Glutamatergic neuron (in vitro differentiated cells): ENCODE measurements at regions not wholly inside any gene's neighbourhood (a gene's known extent, or its start where the extent isn't known, plus 50 kb on each side); places are given as distances from the start of the nearest gene placed in this dataset.
"Not testable (repeated sequence)": the region's sequence is repeated elsewhere in the genome, so short reads cannot be mapped to it uniquely, and the experiment has no call there.

Experiments
- DNase-seq: peaks from one replicate; pipeline ENCODE4 v3.0.0; 2022
- H3K27ac Mint-ChIP-seq: one replicate; pipeline ENCODE4 v1.8.0; 2020; ENCODE audit warnings: mild to moderate bottlenecking, mixed read lengths, inconsistent platforms; ENCODE audit not compliant: unreplicated experiment
- H3K27me3 Mint-ChIP-seq: one replicate; pipeline ENCODE4 v1.8.0; 2020; ENCODE audit warnings: mild to moderate bottlenecking, moderate library complexity, mixed read lengths, inconsistent platforms; ENCODE audit not compliant: unreplicated experiment
- H3K36me3 Mint-ChIP-seq: one replicate; pipeline ENCODE4 v1.8.0; 2020; ENCODE audit warnings: mild to moderate bottlenecking, mixed read lengths, inconsistent platforms; ENCODE audit not compliant: unreplicated experiment
- H3K4me1 Mint-ChIP-seq: one replicate; pipeline ENCODE4 v1.8.0; 2020; ENCODE audit warnings: mild to moderate bottlenecking, low read depth, mixed read lengths, inconsistent platforms; ENCODE audit not compliant: unreplicated experiment
- H3K4me3 Mint-ChIP-seq: one replicate; pipeline ENCODE4 v1.8.0; 2020; ENCODE audit warnings: mild to moderate bottlenecking, mixed read lengths, inconsistent platforms; ENCODE audit not compliant: unreplicated experiment
- H3K9me3 Mint-ChIP-seq: one replicate; pipeline ENCODE4 v1.8.0; 2020; ENCODE audit warnings: mild to moderate bottlenecking, moderate library complexity, mixed read lengths, inconsistent platforms; ENCODE audit not compliant: unreplicated experiment
- TF ChIP-seq, protein P1 (sequence below): fragments of 200-600 bp; sonication (generic); IDR thresholded peaks from one replicate; pipeline ENCODE4 v1.5.0; 2021; ENCODE audit not compliant: partially characterized antibody, unreplicated experiment

DNA sequence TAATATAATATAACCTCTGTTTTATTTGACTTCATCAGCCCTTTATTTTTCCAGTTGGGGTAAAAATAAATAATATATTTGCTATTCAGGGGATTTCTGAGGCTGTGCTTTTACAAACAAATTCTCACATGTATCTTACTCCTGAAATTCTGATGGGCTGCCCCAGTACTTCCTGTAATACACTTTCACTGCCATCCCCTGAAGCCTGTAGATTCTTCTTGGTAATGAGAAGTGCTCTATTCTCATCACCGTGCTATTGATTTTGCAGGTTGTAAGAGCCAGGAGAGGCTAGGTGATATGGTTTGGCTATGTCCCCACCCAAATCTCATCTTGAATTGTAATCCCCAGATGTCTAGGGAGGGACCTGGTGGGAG lies 91.9 kb upstream of the CEP78 start:
- no peaks in the 10 kb centered on the region for H3K36me3 Mint-ChIP-seq
- H3K27ac Mint-ChIP-seq, result no peak overlapping the region
- TF ChIP-seq, protein P1, sequence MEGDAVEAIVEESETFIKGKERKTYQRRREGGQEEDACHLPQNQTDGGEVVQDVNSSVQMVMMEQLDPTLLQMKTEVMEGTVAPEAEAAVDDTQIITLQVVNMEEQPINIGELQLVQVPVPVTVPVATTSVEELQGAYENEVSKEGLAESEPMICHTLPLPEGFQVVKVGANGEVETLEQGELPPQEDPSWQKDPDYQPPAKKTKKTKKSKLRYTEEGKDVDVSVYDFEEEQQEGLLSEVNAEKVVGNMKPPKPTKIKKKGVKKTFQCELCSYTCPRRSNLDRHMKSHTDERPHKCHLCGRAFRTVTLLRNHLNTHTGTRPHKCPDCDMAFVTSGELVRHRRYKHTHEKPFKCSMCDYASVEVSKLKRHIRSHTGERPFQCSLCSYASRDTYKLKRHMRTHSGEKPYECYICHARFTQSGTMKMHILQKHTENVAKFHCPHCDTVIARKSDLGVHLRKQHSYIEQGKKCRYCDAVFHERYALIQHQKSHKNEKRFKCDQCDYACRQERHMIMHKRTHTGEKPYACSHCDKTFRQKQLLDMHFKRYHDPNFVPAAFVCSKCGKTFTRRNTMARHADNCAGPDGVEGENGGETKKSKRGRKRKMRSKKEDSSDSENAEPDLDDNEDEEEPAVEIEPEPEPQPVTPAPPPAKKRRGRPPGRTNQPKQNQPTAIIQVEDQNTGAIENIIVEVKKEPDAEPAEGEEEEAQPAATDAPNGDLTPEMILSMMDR, result no peak

DNA sequence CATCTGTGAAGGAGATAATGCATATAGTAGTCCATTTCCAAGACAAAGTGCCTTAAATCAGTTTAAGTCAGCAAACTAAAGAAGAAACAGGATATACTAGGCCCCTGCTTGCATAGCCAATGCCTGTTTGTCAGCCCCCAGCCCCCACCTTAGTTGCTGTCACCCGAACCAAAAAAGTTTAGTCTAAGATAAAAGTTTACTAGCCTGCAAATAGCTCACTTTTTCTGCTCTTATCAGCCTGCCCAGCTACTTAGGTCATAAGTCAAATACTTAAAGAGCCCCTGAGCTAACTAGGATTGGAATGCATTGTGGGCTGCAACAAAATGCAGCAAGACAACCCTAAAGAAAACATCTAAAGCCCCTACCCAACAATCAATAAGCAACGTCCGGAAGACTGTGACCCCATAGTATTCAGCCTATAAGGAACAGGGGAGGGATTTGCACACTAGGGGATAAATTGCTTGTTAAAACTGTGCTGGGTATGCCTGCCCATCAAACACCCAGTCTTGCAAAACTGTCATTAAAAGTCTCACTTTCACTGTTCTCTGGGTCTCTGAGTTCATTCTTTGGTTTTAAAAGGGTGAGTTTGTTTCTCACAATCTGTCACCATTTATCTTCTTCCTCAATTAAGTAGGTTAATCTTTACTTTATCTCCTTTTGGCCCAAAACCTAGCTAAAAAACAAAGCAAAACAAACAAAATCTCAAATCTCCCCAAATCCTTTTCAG lies 92.4 kb upstream of the CEP78 start:
- H3K27ac Mint-ChIP-seq, result no peak overlapping the region
- H3K4me1 Mint-ChIP-seq, result no peaks in the 10 kb centered on the region
- no peak for DNase-seq
- no peaks in the 10 kb centered on the region for H3K27me3 Mint-ChIP-seq
- no peaks in the 10 kb centered on the region for H3K36me3 Mint-ChIP-seq
- TF ChIP-seq, protein P1, result no peak
- H3K4me3 Mint-ChIP-seq, result no peak overlapping the region
- H3K9me3 Mint-ChIP-seq, result no peaks in the 10 kb centered on the region

More for the DNA sequence above, 91.9 kb upstream of the CEP78 start:
- Mint-ChIP-seq H3K9me3 (no peaks in the 10 kb centered on the region), H3K4me3 (no peak overlapping the region), H3K27me3 (no peaks in the 10 kb centered on the region), H3K4me1 (no peaks in the 10 kb centered on the region)
- DNase-seq, result no peak

DNA sequence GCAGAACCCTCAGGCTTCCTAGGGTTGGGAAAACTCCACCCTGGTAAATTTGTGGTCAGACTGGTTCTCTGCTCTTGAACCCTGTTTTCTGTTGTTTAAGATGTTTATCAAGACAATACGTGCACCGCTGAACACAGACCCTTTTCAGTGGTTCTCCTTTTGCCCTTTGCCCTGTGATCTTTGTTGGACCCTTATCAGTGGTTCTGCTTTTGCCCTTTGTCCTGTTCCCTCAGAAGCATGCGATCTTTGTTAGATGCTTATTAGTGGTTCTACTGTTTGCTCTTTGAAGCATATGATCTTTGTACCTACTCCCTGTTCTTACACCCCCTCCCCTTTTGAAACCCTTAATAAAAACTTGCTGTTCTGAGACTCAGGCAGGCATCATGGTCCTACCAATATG lies 93.6 kb upstream of the CEP78 start:
- H3K4me1 Mint-ChIP-seq, H3K27ac Mint-ChIP-seq, H3K36me3 Mint-ChIP-seq, DNase-seq, H3K4me3 Mint-ChIP-seq, H3K27me3 Mint-ChIP-seq, H3K9me3 Mint-ChIP-seq: not testable (repeated sequence)

DNA sequence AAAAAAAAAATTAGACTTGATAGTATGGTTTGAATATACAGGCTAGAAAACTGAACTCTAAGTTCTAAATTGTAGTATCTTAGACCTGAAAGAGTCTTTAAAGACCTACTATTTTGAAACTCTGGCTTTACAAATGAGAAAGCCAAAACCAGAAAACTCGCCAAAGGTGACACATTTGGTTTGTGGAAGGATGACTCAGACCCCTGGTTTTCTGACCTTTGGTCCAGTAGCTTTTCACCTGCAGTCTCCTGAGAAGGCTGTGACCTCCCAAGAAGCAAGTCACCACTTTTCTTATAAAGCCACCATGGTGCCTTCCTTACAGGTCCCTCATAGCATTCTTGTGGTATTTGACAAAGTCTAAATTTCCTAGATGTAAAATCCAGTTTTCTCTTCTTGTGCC lies 102.1 kb upstream of the CEP78 start:
- DNase-seq, result no peak
- Mint-ChIP-seq H3K36me3 (peaks cover 4% of the 10 kb centered on the region), H3K27me3 (no peaks in the 10 kb centered on the region), H3K9me3 (no peaks in the 10 kb centered on the region), H3K4me1 (no peaks in the 10 kb centered on the region), H3K4me3 (no peak overlapping the region), H3K27ac (no peak overlapping the region)
- TF ChIP-seq, protein P1, result no peak

DNA sequence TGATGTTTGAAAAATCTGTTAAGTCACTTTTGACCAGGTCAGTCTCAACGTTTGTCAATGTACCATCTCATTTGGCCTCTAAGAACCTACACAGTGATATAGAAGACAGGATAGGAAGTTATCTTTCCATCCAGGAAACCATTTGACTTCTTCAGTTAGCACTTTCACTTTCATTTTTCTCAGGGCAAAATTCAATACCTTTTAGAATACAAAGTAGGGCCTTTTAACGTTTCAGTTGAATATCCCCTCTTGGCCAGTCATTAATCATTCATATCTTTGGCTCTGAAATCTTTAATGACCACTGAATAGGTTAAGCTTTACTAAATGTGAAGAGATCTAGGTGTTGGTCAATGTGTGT lies 101.1 kb upstream of the GNAQ start:
- no peak overlapping the region for H3K4me3 Mint-ChIP-seq
- peaks cover 4% of the 10 kb centered on the region for H3K36me3 Mint-ChIP-seq
- no peak overlapping the region for H3K27ac Mint-ChIP-seq
- no peaks in the 10 kb centered on the region for H3K27me3 Mint-ChIP-seq
- no peak for DNase-seq
- no peaks in the 10 kb centered on the region for H3K9me3 Mint-ChIP-seq
- TF ChIP-seq, protein P1, result no peak
- no peaks in the 10 kb centered on the region for H3K4me1 Mint-ChIP-seq
